Fibroblast of mammary gland (primary cell): ENCODE measurements at regions not wholly inside any gene's neighbourhood (a gene's known extent, or its start where the extent isn't known, plus 50 kb on each side); places are given as distances from the start of the nearest gene placed in this dataset.

Experiments used
- DNase-seq: peaks from one replicate; pipeline ENCODE4 v3.0.0-alpha.2; 2010; ENCODE audit warnings: low read depth
- H3K4me3 ChIP-seq: 2 replicates; pipeline ENCODE4 v1.5.1; 2011; ENCODE audit warnings: low read depth, mild to moderate bottlenecking, low read length, moderate library complexity; ENCODE audit not compliant: control insufficient read depth
- TF ChIP-seq, protein P1 (sequence below): conservative IDR thresholded peaks from 2 replicates; pipeline ENCODE4 v1.5.1; 2011; ENCODE audit warnings: low read depth, low read length, inconsistent platforms; ENCODE audit not compliant: control insufficient read depth, insufficient read depth

- DNase-seq = no peak
- no peak overlapping the region for H3K4me3 ChIP-seq
- TF ChIP-seq, protein P1, sequence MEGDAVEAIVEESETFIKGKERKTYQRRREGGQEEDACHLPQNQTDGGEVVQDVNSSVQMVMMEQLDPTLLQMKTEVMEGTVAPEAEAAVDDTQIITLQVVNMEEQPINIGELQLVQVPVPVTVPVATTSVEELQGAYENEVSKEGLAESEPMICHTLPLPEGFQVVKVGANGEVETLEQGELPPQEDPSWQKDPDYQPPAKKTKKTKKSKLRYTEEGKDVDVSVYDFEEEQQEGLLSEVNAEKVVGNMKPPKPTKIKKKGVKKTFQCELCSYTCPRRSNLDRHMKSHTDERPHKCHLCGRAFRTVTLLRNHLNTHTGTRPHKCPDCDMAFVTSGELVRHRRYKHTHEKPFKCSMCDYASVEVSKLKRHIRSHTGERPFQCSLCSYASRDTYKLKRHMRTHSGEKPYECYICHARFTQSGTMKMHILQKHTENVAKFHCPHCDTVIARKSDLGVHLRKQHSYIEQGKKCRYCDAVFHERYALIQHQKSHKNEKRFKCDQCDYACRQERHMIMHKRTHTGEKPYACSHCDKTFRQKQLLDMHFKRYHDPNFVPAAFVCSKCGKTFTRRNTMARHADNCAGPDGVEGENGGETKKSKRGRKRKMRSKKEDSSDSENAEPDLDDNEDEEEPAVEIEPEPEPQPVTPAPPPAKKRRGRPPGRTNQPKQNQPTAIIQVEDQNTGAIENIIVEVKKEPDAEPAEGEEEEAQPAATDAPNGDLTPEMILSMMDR = no peak
Measured at GRCh38 chr12:114473717-114474116, 67.8 kb upstream of the TBX5 start.

DNA sequence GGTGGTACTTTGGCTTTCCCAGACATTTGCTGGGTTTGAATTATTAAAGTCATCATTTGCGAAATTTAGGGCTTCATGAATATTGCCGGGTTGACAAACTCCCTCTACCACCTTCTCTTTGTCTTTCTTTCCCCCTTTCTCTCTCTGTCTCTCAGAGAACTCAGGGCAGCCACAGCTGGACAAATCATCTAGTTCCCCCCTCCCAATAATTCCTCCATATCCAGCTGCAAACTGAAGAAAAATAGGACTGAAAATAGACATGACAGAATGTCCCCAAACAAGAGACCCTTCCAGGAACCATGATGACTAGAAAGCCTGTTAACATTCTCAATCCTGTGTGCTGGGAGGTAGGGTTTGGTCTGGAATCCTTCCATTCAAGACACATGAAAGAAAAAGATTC is 67.1 kb upstream of the TBX5 start:
- no peak overlapping the region for H3K4me3 ChIP-seq
- DNase-seq = no peak
- TF ChIP-seq, protein P1 = no peak

GRCh38 chr12:114457620-114458019 is 51.7 kb upstream of the TBX5 start:
- no peak for DNase-seq
- TF ChIP-seq, protein P1 = no peak
- H3K4me3 ChIP-seq = no peak overlapping the region
